ENCODE measurements at regions not wholly inside any gene's neighbourhood (a gene's known extent, or its start where the extent isn't known, plus 50 kb on each side); places are given as distances from the start of the nearest gene placed in this dataset.

- Mint-ChIP-seq H3K9me3 (peaks cover 2% of the 10 kb centered on the region), H3K4me3 (no peak overlapping the region), H3K36me3 (no peaks in the 10 kb centered on the region), H3K4me1 (no peaks in the 10 kb centered on the region), H3K27ac (no peak overlapping the region), H3K27me3 (peaks cover 13% of the 10 kb centered on the region)
- no peak for DNase-seq
Observed at GRCh38 chr10:29089091-29089490, 199.8 kb upstream of the LYZL1 start.

GRCh38 chr10:29096303-29096824 lies 192.5 kb upstream of the LYZL1 start:
- peaks cover 4% of the 10 kb centered on the region for H3K27me3 Mint-ChIP-seq
- H3K27ac Mint-ChIP-seq: no peak overlapping the region
- no peaks in the 10 kb centered on the region for H3K4me1 Mint-ChIP-seq
- H3K9me3 Mint-ChIP-seq: peaks cover 6% of the 10 kb centered on the region
- H3K4me3 Mint-ChIP-seq: no peak overlapping the region
- no peaks in the 10 kb centered on the region for H3K36me3 Mint-ChIP-seq
- DNase-seq: no peak

- Mint-ChIP-seq H3K36me3 (no peaks in the 10 kb centered on the region), H3K4me1 (no peaks in the 10 kb centered on the region), H3K27me3 (peaks cover 4% of the 10 kb centered on the region), H3K4me3 (no peak overlapping the region), H3K27ac (no peak overlapping the region), H3K9me3 (peaks cover 6% of the 10 kb centered on the region)
- DNase-seq: no peak
Observed at GRCh38 chr10:29098423-29098822, 190.4 kb upstream of the LYZL1 start.

GRCh38 chr10:29099001-29099400 lies 189.9 kb upstream of the LYZL1 start:
- DNase-seq: no peak
- H3K27ac Mint-ChIP-seq: no peak overlapping the region
- peaks cover 4% of the 10 kb centered on the region for H3K27me3 Mint-ChIP-seq
- H3K4me3 Mint-ChIP-seq: no peak overlapping the region
- H3K36me3 Mint-ChIP-seq: no peaks in the 10 kb centered on the region
- H3K4me1 Mint-ChIP-seq: no peaks in the 10 kb centered on the region
- H3K9me3 Mint-ChIP-seq: peaks cover 5% of the 10 kb centered on the region

GRCh38 chr10:29099415-29099814 lies 189.5 kb upstream of the LYZL1 start:
- Mint-ChIP-seq H3K27me3 (peaks cover 4% of the 10 kb centered on the region), H3K27ac (no peak overlapping the region), H3K4me3 (no peak overlapping the region), H3K36me3 (no peaks in the 10 kb centered on the region), H3K9me3 (peaks cover 4% of the 10 kb centered on the region), H3K4me1 (no peaks in the 10 kb centered on the region)
- no peak for DNase-seq

GRCh38 chr10:29100505-29100904 lies 188.4 kb upstream of the LYZL1 start:
- peaks cover 4% of the 10 kb centered on the region for H3K27me3 Mint-ChIP-seq
- H3K9me3 Mint-ChIP-seq: peaks cover 4% of the 10 kb centered on the region
- no peak for DNase-seq
- no peaks in the 10 kb centered on the region for H3K36me3 Mint-ChIP-seq
- H3K4me3 Mint-ChIP-seq: no peak overlapping the region
- no peak overlapping the region for H3K27ac Mint-ChIP-seq
- no peaks in the 10 kb centered on the region for H3K4me1 Mint-ChIP-seq

- Mint-ChIP-seq H3K4me1 (peaks cover 3% of the 10 kb centered on the region), H3K4me3 (no peak overlapping the region), H3K27ac (no peak overlapping the region), H3K27me3 (peaks cover 4% of the 10 kb centered on the region), H3K9me3 (peaks cover 4% of the 10 kb centered on the region), H3K36me3 (no peaks in the 10 kb centered on the region)
- no peak for DNase-seq
Observed at GRCh38 chr10:29102233-29102632, 186.6 kb upstream of the LYZL1 start.

- Mint-ChIP-seq H3K4me1 (peaks cover 3% of the 10 kb centered on the region), H3K9me3 (peaks cover 4% of the 10 kb centered on the region), H3K27me3 (peaks cover 4% of the 10 kb centered on the region), H3K4me3 (no peak overlapping the region), H3K27ac (no peak overlapping the region), H3K36me3 (no peaks in the 10 kb centered on the region)
- DNase-seq: no peak
Observed at GRCh38 chr10:29102636-29103035, 186.2 kb upstream of the LYZL1 start.

GRCh38 chr10:29104661-29105399 lies 184.0 kb upstream of the LYZL1 start:
- no peak for DNase-seq
- no peak overlapping the region for H3K27ac Mint-ChIP-seq

GRCh38 chr10:29105516-29106215 lies 183.2 kb upstream of the LYZL1 start:
- no peak for DNase-seq
- Mint-ChIP-seq H3K27me3 (peaks cover 4% of the 10 kb centered on the region), H3K4me1 (peaks cover 3% of the 10 kb centered on the region), H3K4me3 (no peak overlapping the region), H3K27ac (no peak overlapping the region), H3K9me3 (no peaks in the 10 kb centered on the region), H3K36me3 (no peaks in the 10 kb centered on the region)

More at GRCh38 chr10:29104661-29105399, 184.0 kb upstream of the LYZL1 start:
- Mint-ChIP-seq H3K4me3 (no peak overlapping the region), H3K27me3 (peaks cover 4% of the 10 kb centered on the region), H3K4me1 (peaks cover 3% of the 10 kb centered on the region), H3K36me3 (no peaks in the 10 kb centered on the region), H3K9me3 (no peaks in the 10 kb centered on the region)

GRCh38 chr10:29106287-29106686 lies 182.6 kb upstream of the LYZL1 start:
- Mint-ChIP-seq H3K27ac (no peak overlapping the region), H3K9me3 (no peaks in the 10 kb centered on the region), H3K36me3 (no peaks in the 10 kb centered on the region), H3K4me3 (no peak overlapping the region), H3K4me1 (peaks cover 3% of the 10 kb centered on the region), H3K27me3 (no peaks in the 10 kb centered on the region)
- DNase-seq: no peak

- H3K36me3 Mint-ChIP-seq: no peaks in the 10 kb centered on the region
- H3K4me1 Mint-ChIP-seq: peaks cover 3% of the 10 kb centered on the region
Observed at GRCh38 chr10:29107866-29108498, 180.9 kb upstream of the LYZL1 start.

GRCh38 chr10:29109707-29110571 lies 178.9 kb upstream of the LYZL1 start:
- Mint-ChIP-seq H3K4me3 (no peak overlapping the region), H3K9me3 (no peaks in the 10 kb centered on the region), H3K4me1 (peaks cover 3% of the 10 kb centered on the region), H3K36me3 (no peaks in the 10 kb centered on the region), H3K27ac (no peak overlapping the region), H3K27me3 (no peaks in the 10 kb centered on the region)
- no peak for DNase-seq

More at GRCh38 chr10:29107866-29108498, 180.9 kb upstream of the LYZL1 start:
- Mint-ChIP-seq H3K27ac (no peak overlapping the region), H3K9me3 (no peaks in the 10 kb centered on the region), H3K4me3 (no peak overlapping the region), H3K27me3 (no peaks in the 10 kb centered on the region)
- no peak for DNase-seq

GRCh38 chr10:29112827-29113615 lies 175.8 kb upstream of the LYZL1 start:
- Mint-ChIP-seq H3K9me3 (peaks cover 11% of the 10 kb centered on the region), H3K27ac (no peak overlapping the region), H3K4me3 (no peak overlapping the region), H3K36me3 (peaks cover 2% of the 10 kb centered on the region), H3K27me3 (no peaks in the 10 kb centered on the region), H3K4me1 (no peaks in the 10 kb centered on the region)
- no peak for DNase-seq
